AG09309 (cell line): ENCODE measurements at regions not wholly inside any gene's neighbourhood (a gene's known extent, or its start where the extent isn't known, plus 50 kb on each side); places are given as distances from the start of the nearest gene placed in this dataset.
"Not testable (repeated sequence)": the region's sequence is repeated elsewhere in the genome, so short reads cannot be mapped to it uniquely, and the experiment has no call there.

ENCODE experiments used
- DNase-seq: peaks from one replicate; pipeline ENCODE4 v3.0.0-alpha.2; 2010; ENCODE audit warnings: low read depth
- H3K4me3 ChIP-seq: 2 replicates; pipeline ENCODE4 v1.5.1; 2011; ENCODE audit warnings: mild to moderate bottlenecking, low read depth, low read length, moderate library complexity; ENCODE audit not compliant: control insufficient read depth
- TF ChIP-seq, protein P1 (sequence below): IDR thresholded peaks from 2 replicates; pipeline ENCODE4 v1.5.1; 2011; ENCODE audit warnings: mild to moderate bottlenecking, low read depth, low read length, inconsistent platforms; ENCODE audit not compliant: insufficient read depth, control insufficient read depth; ENCODE audit errors: missing control alignments

- no peak overlapping the region for H3K4me3 ChIP-seq
- TF ChIP-seq, protein P1, sequence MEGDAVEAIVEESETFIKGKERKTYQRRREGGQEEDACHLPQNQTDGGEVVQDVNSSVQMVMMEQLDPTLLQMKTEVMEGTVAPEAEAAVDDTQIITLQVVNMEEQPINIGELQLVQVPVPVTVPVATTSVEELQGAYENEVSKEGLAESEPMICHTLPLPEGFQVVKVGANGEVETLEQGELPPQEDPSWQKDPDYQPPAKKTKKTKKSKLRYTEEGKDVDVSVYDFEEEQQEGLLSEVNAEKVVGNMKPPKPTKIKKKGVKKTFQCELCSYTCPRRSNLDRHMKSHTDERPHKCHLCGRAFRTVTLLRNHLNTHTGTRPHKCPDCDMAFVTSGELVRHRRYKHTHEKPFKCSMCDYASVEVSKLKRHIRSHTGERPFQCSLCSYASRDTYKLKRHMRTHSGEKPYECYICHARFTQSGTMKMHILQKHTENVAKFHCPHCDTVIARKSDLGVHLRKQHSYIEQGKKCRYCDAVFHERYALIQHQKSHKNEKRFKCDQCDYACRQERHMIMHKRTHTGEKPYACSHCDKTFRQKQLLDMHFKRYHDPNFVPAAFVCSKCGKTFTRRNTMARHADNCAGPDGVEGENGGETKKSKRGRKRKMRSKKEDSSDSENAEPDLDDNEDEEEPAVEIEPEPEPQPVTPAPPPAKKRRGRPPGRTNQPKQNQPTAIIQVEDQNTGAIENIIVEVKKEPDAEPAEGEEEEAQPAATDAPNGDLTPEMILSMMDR, result no peak
- DNase-seq, result no peak
Measured at GRCh38 chr15:69706353-69707097, 253.9 kb downstream of the RPLP1 start.

DNA sequence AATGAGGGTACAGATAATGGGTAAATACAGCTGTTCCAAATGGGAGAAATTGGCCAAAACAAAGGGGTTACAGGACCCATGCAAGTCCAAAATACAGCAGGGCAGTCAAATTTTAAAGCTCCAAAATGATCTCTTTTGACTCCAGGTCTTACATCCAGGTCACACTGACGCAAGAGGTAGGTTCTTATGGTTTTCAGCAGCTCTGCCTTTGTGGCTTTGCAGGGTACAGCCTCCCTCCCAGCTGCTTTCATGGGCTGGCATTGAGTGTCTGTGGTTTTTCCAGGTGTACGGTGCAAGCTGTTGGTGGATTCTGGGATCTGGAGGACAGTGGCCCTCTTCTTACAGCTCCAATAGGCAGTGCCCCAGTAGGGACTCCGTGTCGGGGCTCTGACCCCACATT, 254.6 kb downstream of the RPLP1 start:
- DNase-seq, H3K4me3 ChIP-seq: not testable (repeated sequence)

- not testable (repeated sequence) for H3K4me3 ChIP-seq, DNase-seq
Measured at GRCh38 chr15:69708436-69709122, 256.0 kb downstream of the RPLP1 start.

GRCh38 chr15:69712991-69713390, 260.4 kb downstream of the RPLP1 start:
- TF ChIP-seq, protein P1, result no peak
- H3K4me3 ChIP-seq, result no peak overlapping the region
- no peak for DNase-seq

GRCh38 chr15:69713726-69714559, 261.3 kb downstream of the RPLP1 start:
- TF ChIP-seq, protein P1, result no peak
- no peak for DNase-seq
- no peak overlapping the region for H3K4me3 ChIP-seq

DNA sequence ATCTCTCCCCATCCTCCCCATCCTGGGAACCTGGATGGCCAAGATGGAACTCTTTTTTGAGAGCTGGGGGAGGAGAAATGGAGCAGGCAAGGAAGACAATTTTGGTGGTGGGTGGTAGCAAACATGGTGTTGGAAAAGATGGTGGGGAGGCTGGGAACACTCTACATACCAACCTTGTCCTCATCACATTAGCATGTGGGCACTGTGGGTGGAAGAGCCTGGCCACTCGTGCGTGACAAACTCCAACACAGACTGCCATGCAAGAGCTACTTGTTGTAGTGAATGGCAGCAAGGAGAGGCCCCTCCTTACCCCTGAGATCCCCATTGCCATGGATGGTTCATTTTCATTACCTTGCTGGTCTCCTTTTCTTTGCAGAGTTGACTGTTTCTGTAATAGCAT, 262.6 kb downstream of the RPLP1 start:
- TF ChIP-seq, protein P1, result no peak
- no peak overlapping the region for H3K4me3 ChIP-seq
- DNase-seq, result no peak

- no peak for DNase-seq
- H3K4me3 ChIP-seq, result no peak overlapping the region
- TF ChIP-seq, protein P1, result no peak
Measured at GRCh38 chr15:69718436-69718835, 265.8 kb downstream of the RPLP1 start.
